Panc1 (cell line): ENCODE measurements at regions not wholly inside any gene's neighbourhood (a gene's known extent, or its start where the extent isn't known, plus 50 kb on each side); places are given as distances from the start of the nearest gene placed in this dataset.

Experiments used
- ATAC-seq: fragments of 200-7000 bp; cut with Tn5 transposase; 2 replicates; pipeline ENCODE4 v1.9.1; 2020; ENCODE audit warnings: mild to moderate bottlenecking, moderate library complexity
- BruUV-seq: library from RNA; stranded (reverse); fragments of 400-500 nt; replicated peaks from 2 replicates; lab custom pipeline; 2021; lab: Mats Ljungman, UMichigan
- CTCF ChIA-PET: fragments of 300-600 bp; sonication (Branson Sonifier 250); formaldehyde crosslinking; loops from one replicate; lab custom pipeline; 2022; ENCODE audit warnings: antibody characterized with exemption; lab: Charles Lee
- POLR2A ChIA-PET: fragments of 300-600 bp; sonication (Branson Sonifier 250); formaldehyde crosslinking; loops from one replicate; lab custom pipeline; 2022; ENCODE audit warnings: antibody characterized with exemption; lab: Charles Lee
- DNase-seq: peaks from one replicate; pipeline ENCODE4 v3.0.0-alpha.2; 2010; ENCODE audit warnings: low read depth, low spot score
- H3K27ac ChIP-seq: 2 replicates; pipeline ENCODE4 v1.5.1; 2011; ENCODE audit warnings: mild to moderate bottlenecking, low read length, inconsistent platforms
- H3K27me3 ChIP-seq: fragments of 200-500 bp; sonication (Bioruptor generic); 2 replicates; pipeline ENCODE4 v1.6.0; 2014; ENCODE audit warnings: low read length, inconsistent platforms; ENCODE audit not compliant: control insufficient read depth, insufficient read depth
- H3K36me3 ChIP-seq: fragments of 200-500 bp; sonication (Bioruptor generic); 2 replicates; pipeline ENCODE4 v1.5.1; 2014; ENCODE audit warnings: inconsistent platforms, mild to moderate bottlenecking, low read length, moderate library complexity; ENCODE audit not compliant: control insufficient read depth, insufficient read depth
- H3K4me1 ChIP-seq: 2 replicates; pipeline ENCODE4 v1.5.1; 2011; ENCODE audit warnings: inconsistent platforms, mild to moderate bottlenecking, low read length, moderate library complexity; ENCODE audit not compliant: control insufficient read depth, insufficient read depth
- H3K4me3 ChIP-seq, 2 experiments: 2 replicates each; pipeline ENCODE4 v1.5.1; 2011 to 2012; ENCODE audit warnings: low read depth in 2 of 2, low read length in 2 of 2, mild to moderate bottlenecking in 2 of 2, inconsistent platforms in 1 of 2, moderate library complexity in 1 of 2
- H3K9me3 ChIP-seq: fragments of 200-500 bp; sonication (Bioruptor generic); 2 replicates; pipeline ENCODE4 v1.5.1; 2014; ENCODE audit warnings: low read depth, mild to moderate bottlenecking, inconsistent platforms, low read length, moderate library complexity; ENCODE audit not compliant: control insufficient read depth, insufficient read depth
- CTCF ChIP-seq: fragments of 450-650 bp; IDR thresholded peaks from 2 replicates; pipeline ENCODE4 v1.5.1; 2017; ENCODE audit warnings: mild to moderate bottlenecking
- POLR2AphosphoS5 ChIP-seq: IDR thresholded peaks from 2 replicates; pipeline ENCODE4 v1.6.1; 2012; ENCODE audit warnings: mild to moderate bottlenecking, low read depth, low read length, moderate library complexity
- SIN3A ChIP-seq: IDR thresholded peaks from 2 replicates; pipeline ENCODE4 v1.6.1; 2012; ENCODE audit warnings: low read depth, mild to moderate bottlenecking, low read length, moderate library complexity, borderline replicate concordance; ENCODE audit not compliant: insufficient read depth
- TCF7L2 ChIP-seq: IDR thresholded peaks from 2 replicates; pipeline ENCODE4 v1.6.1; 2011; ENCODE audit warnings: mild to moderate bottlenecking, low read depth, low read length, inconsistent platforms
- in situ Hi-C: cut with HindIII; loops from 2 replicates; pipeline ENCODE4 v1.10.0; 2016; ENCODE audit warnings: low sequenced_read_pairs, low pct_unique_long_range_greater_than_20kb
- intact Hi-C: fragments of 100-400 bp; cut with micrococcal nuclease; formaldehyde crosslinking; loops from one replicate; pipeline ENCODE4 v1.10.0; 2022; ENCODE audit not compliant: unreplicated experiment
- TF ChIP-seq, protein P1 (sequence below), 2 experiments: IDR thresholded peaks; 2 replicates each; pipeline ENCODE4 v1.6.1; 2011 to 2012; ENCODE audit warnings: low read depth in 2 of 2, control low read depth in 1 of 2, low read length in 1 of 2, mild to moderate bottlenecking in 1 of 2, moderate library complexity in 1 of 2; ENCODE audit not compliant: insufficient read depth in 1 of 2

- ChIA-PET POLR2A (no interaction called here), CTCF (no interaction called here)
- ATAC-seq (no peak), DNase-seq (no peak)
- no peak overlapping the region for H3K27ac ChIP-seq
- no TSS peak for BruUV-seq
- no peaks in the 10 kb centered on the region for H3K36me3 ChIP-seq
- H3K4me3 ChIP-seq: no peak overlapping the region
- no peaks in the 10 kb centered on the region for H3K9me3 ChIP-seq
- intact Hi-C loops: no loop called here
- H3K4me1 ChIP-seq: no peaks in the 10 kb centered on the region
- TF ChIP-seq, protein P1, sequence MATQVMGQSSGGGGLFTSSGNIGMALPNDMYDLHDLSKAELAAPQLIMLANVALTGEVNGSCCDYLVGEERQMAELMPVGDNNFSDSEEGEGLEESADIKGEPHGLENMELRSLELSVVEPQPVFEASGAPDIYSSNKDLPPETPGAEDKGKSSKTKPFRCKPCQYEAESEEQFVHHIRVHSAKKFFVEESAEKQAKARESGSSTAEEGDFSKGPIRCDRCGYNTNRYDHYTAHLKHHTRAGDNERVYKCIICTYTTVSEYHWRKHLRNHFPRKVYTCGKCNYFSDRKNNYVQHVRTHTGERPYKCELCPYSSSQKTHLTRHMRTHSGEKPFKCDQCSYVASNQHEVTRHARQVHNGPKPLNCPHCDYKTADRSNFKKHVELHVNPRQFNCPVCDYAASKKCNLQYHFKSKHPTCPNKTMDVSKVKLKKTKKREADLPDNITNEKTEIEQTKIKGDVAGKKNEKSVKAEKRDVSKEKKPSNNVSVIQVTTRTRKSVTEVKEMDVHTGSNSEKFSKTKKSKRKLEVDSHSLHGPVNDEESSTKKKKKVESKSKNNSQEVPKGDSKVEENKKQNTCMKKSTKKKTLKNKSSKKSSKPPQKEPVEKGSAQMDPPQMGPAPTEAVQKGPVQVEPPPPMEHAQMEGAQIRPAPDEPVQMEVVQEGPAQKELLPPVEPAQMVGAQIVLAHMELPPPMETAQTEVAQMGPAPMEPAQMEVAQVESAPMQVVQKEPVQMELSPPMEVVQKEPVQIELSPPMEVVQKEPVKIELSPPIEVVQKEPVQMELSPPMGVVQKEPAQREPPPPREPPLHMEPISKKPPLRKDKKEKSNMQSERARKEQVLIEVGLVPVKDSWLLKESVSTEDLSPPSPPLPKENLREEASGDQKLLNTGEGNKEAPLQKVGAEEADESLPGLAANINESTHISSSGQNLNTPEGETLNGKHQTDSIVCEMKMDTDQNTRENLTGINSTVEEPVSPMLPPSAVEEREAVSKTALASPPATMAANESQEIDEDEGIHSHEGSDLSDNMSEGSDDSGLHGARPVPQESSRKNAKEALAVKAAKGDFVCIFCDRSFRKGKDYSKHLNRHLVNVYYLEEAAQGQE (IDR thresholded peaks at IDR 0.05; ENCODE audit: insufficient read depth in 1 of 2, low read depth in 2 of 2, low read length in 1 of 2): no peak
- TF ChIP-seq TCF7L2 (no peak), POLR2AphosphoS5 (no peak), SIN3A (no peak), CTCF (no peak)
- H3K27me3 ChIP-seq: no peaks in the 10 kb centered on the region
- in situ Hi-C loops: no loop called here
Measured at GRCh38 chr6:134610411-134610810, 292.5 kb upstream of the SGK1 start.

DNA sequence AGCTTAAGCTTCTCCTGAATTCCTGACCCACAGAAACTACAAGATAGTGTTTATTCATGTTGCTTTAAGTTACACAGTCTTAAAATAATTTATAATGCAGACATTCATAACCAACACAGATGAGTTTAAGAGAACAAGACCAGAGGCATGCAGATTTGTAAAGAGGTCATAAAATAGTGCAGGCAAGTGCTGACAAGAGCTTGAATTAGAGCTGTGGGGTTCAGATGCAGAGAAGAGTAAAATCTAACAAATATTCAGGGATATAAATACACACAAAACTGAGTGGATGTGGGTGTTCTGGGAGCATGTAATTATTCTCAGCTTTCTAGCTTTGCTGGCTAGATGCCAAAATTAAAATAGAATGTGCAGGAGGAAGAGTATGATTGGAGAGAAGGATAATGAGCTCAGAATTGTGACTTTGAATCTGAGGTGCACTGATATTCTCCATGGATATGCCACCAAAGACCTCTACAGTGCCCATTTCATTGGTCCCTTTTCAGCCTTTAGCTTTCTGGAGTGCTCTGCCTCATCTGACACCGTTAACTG lies 291.9 kb upstream of the SGK1 start:
- intact Hi-C loops (no loop called here), in situ Hi-C loops (no loop called here)
- DNase-seq (no peak), ATAC-seq (no peak)
- Histone ChIP-seq H3K9me3 (no peaks in the 10 kb centered on the region), H3K36me3 (no peaks in the 10 kb centered on the region), H3K27ac (no peak overlapping the region), H3K27me3 (no peaks in the 10 kb centered on the region), H3K4me1 (no peaks in the 10 kb centered on the region), H3K4me3 (no peak overlapping the region)
- ChIA-PET POLR2A (no interaction called here), CTCF (no interaction called here)
- no TSS peak for BruUV-seq
- TF ChIP-seq, protein P1 (IDR thresholded peaks at IDR 0.05; ENCODE audit: insufficient read depth in 1 of 2, low read depth in 2 of 2, low read length in 1 of 2): no peak
- TF ChIP-seq POLR2AphosphoS5 (no peak), TCF7L2 (no peak)
